H9 (cell line): ENCODE measurements at regions not wholly inside any gene's neighbourhood (a gene's known extent, or its start where the extent isn't known, plus 50 kb on each side); places are given as distances from the start of the nearest gene placed in this dataset.

Experiments
- DNase-seq: peaks from one replicate; pipeline ENCODE4 v3.0.0-alpha.2; 2017
- H2AFZ ChIP-seq: one replicate; pipeline ENCODE4 v1.6.1; 2013; ENCODE audit warnings: mild to moderate bottlenecking, low read length, control low read depth, moderate library complexity
- H2AK5ac ChIP-seq: 2 replicates; pipeline ENCODE4 v1.6.1; 2013; ENCODE audit warnings: low read length, control low read depth, mixed read lengths; ENCODE audit not compliant: insufficient read length
- H2BK120ac ChIP-seq: one replicate; pipeline ENCODE4 v1.6.1; 2013; ENCODE audit warnings: low read depth, mild to moderate bottlenecking, low read length, control low read depth, inconsistent platforms; ENCODE audit not compliant: poor library complexity, severe bottlenecking
- H2BK12ac ChIP-seq: 2 replicates; pipeline ENCODE4 v1.6.1; 2013; ENCODE audit warnings: low read length, control low read depth, mixed read lengths, low read depth; ENCODE audit not compliant: insufficient read length
- H2BK15ac ChIP-seq: 2 replicates; pipeline ENCODE4 v1.6.1; 2013; ENCODE audit warnings: low read depth, low read length, control low read depth
- H2BK20ac ChIP-seq: one replicate; pipeline ENCODE4 v1.6.1; 2013; ENCODE audit warnings: low read depth, mild to moderate bottlenecking, low read length, control low read depth, inconsistent platforms; ENCODE audit not compliant: poor library complexity, severe bottlenecking
- H2BK5ac ChIP-seq: 2 replicates; pipeline ENCODE4 v1.6.1; 2013; ENCODE audit warnings: low read length, control low read depth, mixed read lengths; ENCODE audit not compliant: insufficient read length
- H3K14ac ChIP-seq: 2 replicates; pipeline ENCODE4 v1.6.1; 2013; ENCODE audit warnings: low read length, control low read depth; ENCODE audit not compliant: insufficient read depth
- H3K18ac ChIP-seq: 2 replicates; pipeline ENCODE4 v1.6.1; 2013; ENCODE audit warnings: low read depth, mild to moderate bottlenecking, mixed read lengths, low read length, control low read depth; ENCODE audit not compliant: insufficient read length
- H3K23ac ChIP-seq: 2 replicates; pipeline ENCODE4 v1.6.1; 2013; ENCODE audit warnings: low read length, control low read depth, mixed read lengths, low read depth; ENCODE audit not compliant: insufficient read length
- H3K23me2 ChIP-seq: 2 replicates; pipeline ENCODE4 v1.6.1; 2013; ENCODE audit warnings: low read depth, mild to moderate bottlenecking, mixed read lengths, low read length, control low read depth; ENCODE audit not compliant: insufficient read length, poor library complexity, severe bottlenecking
- H3K27ac ChIP-seq: 2 replicates; pipeline ENCODE4 v1.5.1; 2013; ENCODE audit warnings: low read length, control low read depth, mixed read lengths, low read depth; ENCODE audit not compliant: insufficient read length
- H3K27me3 ChIP-seq: 2 replicates; pipeline ENCODE4 v1.6.1; 2013; ENCODE audit warnings: low read length, control low read depth, inconsistent platforms; ENCODE audit not compliant: insufficient read depth
- H3K4ac ChIP-seq: 2 replicates; pipeline ENCODE4 v1.6.1; 2013; ENCODE audit warnings: low read depth, mild to moderate bottlenecking, control low read depth, inconsistent platforms, low read length, moderate library complexity
- H3K4me1 ChIP-seq: 2 replicates; pipeline ENCODE4 v1.6.1; 2013; ENCODE audit warnings: low read length, control low read depth, inconsistent platforms; ENCODE audit not compliant: insufficient read depth
- H3K4me2 ChIP-seq: 2 replicates; pipeline ENCODE4 v1.6.1; 2013; ENCODE audit warnings: low read length, control low read depth, mixed read lengths; ENCODE audit not compliant: insufficient read length, insufficient read depth
- H3K56ac ChIP-seq: 2 replicates; pipeline ENCODE4 v1.6.1; 2013; ENCODE audit warnings: low read depth, mild to moderate bottlenecking, mixed read lengths, low read length, control low read depth; ENCODE audit not compliant: insufficient read length
- H3K79me1 ChIP-seq: 2 replicates; pipeline ENCODE4 v1.6.1; 2013; ENCODE audit warnings: low read depth, mild to moderate bottlenecking, moderate library complexity, low read length, control low read depth, inconsistent platforms; ENCODE audit not compliant: insufficient read depth, poor library complexity, severe bottlenecking
- H3K79me2 ChIP-seq: 2 replicates; pipeline ENCODE4 v1.6.1; 2013; ENCODE audit warnings: low read length, control low read depth, inconsistent platforms; ENCODE audit not compliant: insufficient read depth
- H3K9ac ChIP-seq: 2 replicates; pipeline ENCODE4 v1.6.1; 2013; ENCODE audit warnings: low read length, control low read depth, mixed read lengths; ENCODE audit not compliant: insufficient read length; ENCODE audit errors: extremely low read depth
- H3K9me3 ChIP-seq: one replicate; pipeline ENCODE4 v1.6.1; 2013; ENCODE audit warnings: low read depth, low read length, inconsistent platforms; ENCODE audit not compliant: control insufficient read depth
- H3T11ph ChIP-seq: one replicate; pipeline ENCODE4 v1.6.1; 2013; ENCODE audit warnings: mild to moderate bottlenecking, low read length, control low read depth, inconsistent platforms
- H4K20me1 ChIP-seq: one replicate; pipeline ENCODE4 v1.6.1; 2013; ENCODE audit not compliant: control insufficient read depth, insufficient read length, insufficient read depth
- H4K5ac ChIP-seq: 2 replicates; pipeline ENCODE4 v1.6.1; 2013; ENCODE audit warnings: low read depth, mild to moderate bottlenecking, mixed read lengths, low read length, control low read depth; ENCODE audit not compliant: insufficient read length
- H4K8ac ChIP-seq: replicated peaks from 2 replicates; pipeline ENCODE4 v1.6.1; 2013; ENCODE audit warnings: low read length, control low read depth, mixed read lengths, low read depth; ENCODE audit not compliant: insufficient read length
- H4K91ac ChIP-seq: 2 replicates; pipeline ENCODE4 v1.6.1; 2013; ENCODE audit warnings: low read depth, mild to moderate bottlenecking, moderate library complexity, mixed read lengths, low read length, control low read depth; ENCODE audit not compliant: insufficient read length
- H3K27ac Mint-ChIP-seq, 3 experiments: 2 replicates in 2 of 3; 3 replicates in 1 of 3; pipeline ENCODE4 v1.8.0; 2020 to 2021; ENCODE audit warnings: mixed read lengths in 3 of 3, mild to moderate bottlenecking in 1 of 3, moderate library complexity in 1 of 3
- H3K27me3 Mint-ChIP-seq: 2 replicates; pipeline ENCODE4 v1.8.0; 2021; ENCODE audit warnings: low read depth, mild to moderate bottlenecking, moderate library complexity, mixed read lengths
- H3K36me3 Mint-ChIP-seq, 3 experiments: 2 replicates in 2 of 3; 3 replicates in 1 of 3; pipeline ENCODE4 v1.8.0; 2020 to 2021; ENCODE audit warnings: low read depth in 3 of 3, mixed read lengths in 3 of 3; ENCODE audit not compliant: insufficient read depth in 1 of 3
- H3K4me1 Mint-ChIP-seq, 2 experiments: 2 replicates each; pipeline ENCODE4 v1.8.0; 2020; ENCODE audit warnings: mixed read lengths in 2 of 2
- H3K4me3 Mint-ChIP-seq, 2 experiments: 2 replicates in 1 of 2; 3 replicates in 1 of 2; pipeline ENCODE4 v1.8.0; 2020 to 2021; ENCODE audit warnings: mild to moderate bottlenecking in 2 of 2, mixed read lengths in 2 of 2, moderate library complexity in 1 of 2
- H3K9me3 Mint-ChIP-seq, 2 experiments: 2 replicates in 1 of 2; 3 replicates in 1 of 2; pipeline ENCODE4 v1.8.0; 2020; ENCODE audit warnings: mild to moderate bottlenecking in 2 of 2, mixed read lengths in 2 of 2, moderate library complexity in 1 of 2
- CTCF ChIP-seq: fragments of 200-600 bp; sonication (generic); conservative IDR thresholded peaks from 3 replicates; pipeline ENCODE4 v1.8.0; 2021; ENCODE audit warnings: antibody characterized with exemption, mild to moderate bottlenecking
- WGBS: extraction: QIAGEN DNeasy Blood & Tissue Kit; methylation state at CpG from one replicate; pipeline ENCODE4 v1.1.7; 2013; ENCODE audit warnings: missing lambda C conversion rate, low lambda C conversion rate, mixed read lengths; ENCODE audit not compliant: insufficient read length; ENCODE audit errors: extremely low coverage; 5-methylcytosine and 5-hydroxymethylcytosine counted together

GRCh38 chr15:85313339-85313738, 67.1 kb upstream of the AKAP13 start:
- no peak overlapping the region for H3K18ac ChIP-seq
- H3K9ac ChIP-seq: no peak overlapping the region
- H4K91ac ChIP-seq: no peak overlapping the region
- Mint-ChIP-seq H3K36me3 (no peaks in the 10 kb centered on the region), H3K27me3 (peaks cover 5% of the 10 kb centered on the region; the same call in 1 of the 2 replicates), H3K4me3 (no peak overlapping the region), H3K9me3 (no peaks in the 10 kb centered on the region; a peak in 2 of 5 replicates), H3K4me1 (peaks cover 9 to 14% of the 10 kb centered on the region in 2 experiments), H3K27ac (no peak overlapping the region)
- DNase-seq: no peak
- H3K23ac ChIP-seq: no peak overlapping the region
- no CpG with 5 or more reads among the region's 1 CpG for WGBS
- H3K4me1 ChIP-seq: peaks cover 5% of the 10 kb centered on the region; the same call in 1 of the 2 replicates
- H4K8ac ChIP-seq: no peak overlapping the region
- no peaks in the 10 kb centered on the region for H4K20me1 ChIP-seq
- no peak overlapping the region for H3T11ph ChIP-seq
- no peak overlapping the region for H3K56ac ChIP-seq
- no peak overlapping the region for H3K4ac ChIP-seq
- H3K79me2 ChIP-seq: no peaks in the 10 kb centered on the region
- H2AFZ ChIP-seq: no peak overlapping the region
- H2BK12ac ChIP-seq: no peak overlapping the region
- no peak overlapping the region for H2BK120ac ChIP-seq
- H3K27ac ChIP-seq: no peak overlapping the region
- no peaks in the 10 kb centered on the region for H3K23me2 ChIP-seq
- H2AK5ac ChIP-seq: no peak overlapping the region
- H2BK20ac ChIP-seq: no peak overlapping the region
- no peak overlapping the region for H2BK15ac ChIP-seq
- no peak overlapping the region for H3K14ac ChIP-seq
- no peak for TF ChIP-seq CTCF
- no peaks in the 10 kb centered on the region for H3K9me3 ChIP-seq
- H3K79me1 ChIP-seq: no peaks in the 10 kb centered on the region
- no peaks in the 10 kb centered on the region for H3K27me3 ChIP-seq
- no peak overlapping the region for H2BK5ac ChIP-seq
- H3K4me2 ChIP-seq: no peak overlapping the region
- no peak overlapping the region for H4K5ac ChIP-seq
